C4-2B (cell line): ENCODE measurements at regions not wholly inside any gene's neighbourhood (a gene's known extent, or its start where the extent isn't known, plus 50 kb on each side); places are given as distances from the start of the nearest gene placed in this dataset.

Experiments
- ZFX ChIP-seq: fragments of 450-650 bp; IDR thresholded peaks from 2 replicates; pipeline ENCODE4 v1.6.1; 2017
- TF ChIP-seq, protein P1 (sequence below): fragments of 450-650 bp; conservative IDR thresholded peaks from 2 replicates; pipeline ENCODE4 v1.5.1; 2017; ENCODE audit warnings: mild to moderate bottlenecking

DNA sequence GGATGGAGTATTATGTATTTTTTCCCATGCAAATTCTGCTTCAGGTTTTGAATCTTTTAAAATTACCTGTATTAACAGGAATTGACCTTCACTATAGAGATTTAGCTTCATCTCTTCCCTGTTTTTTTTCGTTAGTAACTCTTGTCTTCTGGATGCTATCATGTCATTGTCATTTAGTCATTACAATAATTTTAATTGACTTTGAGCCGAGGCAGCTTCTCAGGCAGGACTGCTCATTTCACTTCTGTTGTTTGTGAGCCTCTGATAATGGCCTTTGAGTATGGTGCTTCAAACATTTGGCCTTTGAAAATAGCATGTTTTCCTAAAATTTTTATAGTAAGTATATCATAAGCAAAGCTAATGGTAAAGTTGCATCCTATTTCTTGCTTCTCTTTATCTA is 375.1 kb upstream of the MMS22L start:
- TF ChIP-seq, protein P1, sequence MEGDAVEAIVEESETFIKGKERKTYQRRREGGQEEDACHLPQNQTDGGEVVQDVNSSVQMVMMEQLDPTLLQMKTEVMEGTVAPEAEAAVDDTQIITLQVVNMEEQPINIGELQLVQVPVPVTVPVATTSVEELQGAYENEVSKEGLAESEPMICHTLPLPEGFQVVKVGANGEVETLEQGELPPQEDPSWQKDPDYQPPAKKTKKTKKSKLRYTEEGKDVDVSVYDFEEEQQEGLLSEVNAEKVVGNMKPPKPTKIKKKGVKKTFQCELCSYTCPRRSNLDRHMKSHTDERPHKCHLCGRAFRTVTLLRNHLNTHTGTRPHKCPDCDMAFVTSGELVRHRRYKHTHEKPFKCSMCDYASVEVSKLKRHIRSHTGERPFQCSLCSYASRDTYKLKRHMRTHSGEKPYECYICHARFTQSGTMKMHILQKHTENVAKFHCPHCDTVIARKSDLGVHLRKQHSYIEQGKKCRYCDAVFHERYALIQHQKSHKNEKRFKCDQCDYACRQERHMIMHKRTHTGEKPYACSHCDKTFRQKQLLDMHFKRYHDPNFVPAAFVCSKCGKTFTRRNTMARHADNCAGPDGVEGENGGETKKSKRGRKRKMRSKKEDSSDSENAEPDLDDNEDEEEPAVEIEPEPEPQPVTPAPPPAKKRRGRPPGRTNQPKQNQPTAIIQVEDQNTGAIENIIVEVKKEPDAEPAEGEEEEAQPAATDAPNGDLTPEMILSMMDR = no peak
- TF ChIP-seq ZFX = no peak
